HCT116 (cell line): ENCODE measurements at regions not wholly inside any gene's neighbourhood (a gene's known extent, or its start where the extent isn't known, plus 50 kb on each side); places are given as distances from the start of the nearest gene placed in this dataset.

ENCODE experiments used
- CEBPB ChIP-seq: IDR thresholded peaks from 2 replicates; pipeline ENCODE4 v1.6.1; 2012; ENCODE audit warnings: low read depth
- ELF1 ChIP-seq: IDR thresholded peaks from 2 replicates; pipeline ENCODE4 v1.6.1; 2012; ENCODE audit warnings: low read depth, borderline replicate concordance
- EZH2 ChIP-seq: fragments of 200-600 bp; sonication (generic); IDR thresholded peaks from 2 replicates; pipeline ENCODE4 v1.6.1; 2017; ENCODE audit warnings: antibody characterized with exemption, mixed run types
- POLR2A ChIP-seq: IDR thresholded peaks from 2 replicates; pipeline ENCODE4 v1.7.0; 2011; ENCODE audit warnings: borderline replicate concordance; ENCODE audit not compliant: insufficient read depth, insufficient read length; ENCODE audit errors: extremely low read depth
- POLR2AphosphoS5 ChIP-seq: IDR thresholded peaks from 2 replicates; pipeline ENCODE4 v1.6.1; 2011; ENCODE audit warnings: mild to moderate bottlenecking, low read depth, low read length, moderate library complexity
- SIN3A ChIP-seq: IDR thresholded peaks from 2 replicates; pipeline ENCODE4 v1.6.1; 2012; ENCODE audit warnings: low read depth
- SP1 ChIP-seq: IDR thresholded peaks from 2 replicates; pipeline ENCODE4 v1.6.1; 2012; ENCODE audit warnings: low read depth
- YY1 ChIP-seq: IDR thresholded peaks from 2 replicates; pipeline ENCODE4 v1.6.1; 2011; ENCODE audit warnings: low read length, low read depth, moderate library complexity, mild to moderate bottlenecking; ENCODE audit not compliant: insufficient replicate concordance; ENCODE audit errors: extremely low read depth
- TF ChIP-seq, protein P1 (sequence below), 3 experiments: fragments of 200-600 bp in 1 of 3; sonication (generic) in 1 of 3; IDR thresholded peaks in 2 of 3; conservative IDR thresholded peaks in 1 of 3; 2 replicates each; pipeline ENCODE4 v1.5.1; 2012 to 2017; ENCODE audit warnings: low read depth in 2 of 3, low read length in 2 of 3, antibody characterized with exemption in 1 of 3, borderline replicate concordance in 1 of 3, control low read depth in 1 of 3, mild to moderate bottlenecking in 1 of 3, mixed read lengths in 1 of 3, mixed run types in 1 of 3, moderate library complexity in 1 of 3; ENCODE audit not compliant: insufficient read depth in 1 of 3
- TF ChIP-seq, protein P2 (sequence below): IDR thresholded peaks from 2 replicates; pipeline ENCODE4 v1.6.1; 2012
- TF ChIP-seq, protein P3 (sequence below): IDR thresholded peaks from 2 replicates; pipeline ENCODE4 v1.6.1; 2012; ENCODE audit warnings: low read depth
- TF ChIP-seq, protein P4 (sequence below): IDR thresholded peaks from 2 replicates; pipeline ENCODE4 v1.6.1; 2011; ENCODE audit warnings: mild to moderate bottlenecking, low read length, moderate library complexity; ENCODE audit not compliant: insufficient replicate concordance; ENCODE audit errors: extremely low read depth

DNA sequence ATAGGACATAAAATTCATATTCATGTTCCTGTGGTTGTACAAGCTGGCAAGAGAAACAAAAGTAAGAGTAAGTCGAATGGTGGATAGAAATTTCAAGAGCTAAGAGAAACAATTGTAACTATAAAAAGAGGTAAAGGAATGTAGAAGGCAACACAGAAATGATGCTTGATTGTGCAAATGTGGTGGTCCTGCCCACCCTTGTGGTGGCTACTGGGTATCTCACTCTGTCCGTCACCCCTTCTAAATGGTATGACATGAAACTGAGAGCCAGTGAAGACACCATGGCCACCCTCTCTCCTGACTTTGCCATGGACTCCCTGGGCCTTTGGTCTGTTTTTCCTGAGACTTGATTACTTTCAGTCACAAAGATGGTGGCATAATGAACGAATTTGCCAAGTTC is 925.9 kb upstream of the SLITRK6 start:
- no peak for TF ChIP-seq POLR2A
- TF ChIP-seq, protein P1, sequence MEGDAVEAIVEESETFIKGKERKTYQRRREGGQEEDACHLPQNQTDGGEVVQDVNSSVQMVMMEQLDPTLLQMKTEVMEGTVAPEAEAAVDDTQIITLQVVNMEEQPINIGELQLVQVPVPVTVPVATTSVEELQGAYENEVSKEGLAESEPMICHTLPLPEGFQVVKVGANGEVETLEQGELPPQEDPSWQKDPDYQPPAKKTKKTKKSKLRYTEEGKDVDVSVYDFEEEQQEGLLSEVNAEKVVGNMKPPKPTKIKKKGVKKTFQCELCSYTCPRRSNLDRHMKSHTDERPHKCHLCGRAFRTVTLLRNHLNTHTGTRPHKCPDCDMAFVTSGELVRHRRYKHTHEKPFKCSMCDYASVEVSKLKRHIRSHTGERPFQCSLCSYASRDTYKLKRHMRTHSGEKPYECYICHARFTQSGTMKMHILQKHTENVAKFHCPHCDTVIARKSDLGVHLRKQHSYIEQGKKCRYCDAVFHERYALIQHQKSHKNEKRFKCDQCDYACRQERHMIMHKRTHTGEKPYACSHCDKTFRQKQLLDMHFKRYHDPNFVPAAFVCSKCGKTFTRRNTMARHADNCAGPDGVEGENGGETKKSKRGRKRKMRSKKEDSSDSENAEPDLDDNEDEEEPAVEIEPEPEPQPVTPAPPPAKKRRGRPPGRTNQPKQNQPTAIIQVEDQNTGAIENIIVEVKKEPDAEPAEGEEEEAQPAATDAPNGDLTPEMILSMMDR (IDR thresholded peaks at IDR 0.05 in 2 of 3, conservative IDR thresholded peaks at IDR 0.05 in 1 of 3; ENCODE audit: borderline replicate concordance in 1 of 3, insufficient read depth in 1 of 3, low read depth in 2 of 3, low read length in 2 of 3) = peak in 1 of 3 experiments; percentile 20; a peak in 1 of 6 replicates
- TF ChIP-seq, protein P2, sequence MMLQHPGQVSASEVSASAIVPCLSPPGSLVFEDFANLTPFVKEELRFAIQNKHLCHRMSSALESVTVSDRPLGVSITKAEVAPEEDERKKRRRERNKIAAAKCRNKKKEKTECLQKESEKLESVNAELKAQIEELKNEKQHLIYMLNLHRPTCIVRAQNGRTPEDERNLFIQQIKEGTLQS = no peak
- TF ChIP-seq POLR2AphosphoS5 = no peak
- TF ChIP-seq, protein P3, sequence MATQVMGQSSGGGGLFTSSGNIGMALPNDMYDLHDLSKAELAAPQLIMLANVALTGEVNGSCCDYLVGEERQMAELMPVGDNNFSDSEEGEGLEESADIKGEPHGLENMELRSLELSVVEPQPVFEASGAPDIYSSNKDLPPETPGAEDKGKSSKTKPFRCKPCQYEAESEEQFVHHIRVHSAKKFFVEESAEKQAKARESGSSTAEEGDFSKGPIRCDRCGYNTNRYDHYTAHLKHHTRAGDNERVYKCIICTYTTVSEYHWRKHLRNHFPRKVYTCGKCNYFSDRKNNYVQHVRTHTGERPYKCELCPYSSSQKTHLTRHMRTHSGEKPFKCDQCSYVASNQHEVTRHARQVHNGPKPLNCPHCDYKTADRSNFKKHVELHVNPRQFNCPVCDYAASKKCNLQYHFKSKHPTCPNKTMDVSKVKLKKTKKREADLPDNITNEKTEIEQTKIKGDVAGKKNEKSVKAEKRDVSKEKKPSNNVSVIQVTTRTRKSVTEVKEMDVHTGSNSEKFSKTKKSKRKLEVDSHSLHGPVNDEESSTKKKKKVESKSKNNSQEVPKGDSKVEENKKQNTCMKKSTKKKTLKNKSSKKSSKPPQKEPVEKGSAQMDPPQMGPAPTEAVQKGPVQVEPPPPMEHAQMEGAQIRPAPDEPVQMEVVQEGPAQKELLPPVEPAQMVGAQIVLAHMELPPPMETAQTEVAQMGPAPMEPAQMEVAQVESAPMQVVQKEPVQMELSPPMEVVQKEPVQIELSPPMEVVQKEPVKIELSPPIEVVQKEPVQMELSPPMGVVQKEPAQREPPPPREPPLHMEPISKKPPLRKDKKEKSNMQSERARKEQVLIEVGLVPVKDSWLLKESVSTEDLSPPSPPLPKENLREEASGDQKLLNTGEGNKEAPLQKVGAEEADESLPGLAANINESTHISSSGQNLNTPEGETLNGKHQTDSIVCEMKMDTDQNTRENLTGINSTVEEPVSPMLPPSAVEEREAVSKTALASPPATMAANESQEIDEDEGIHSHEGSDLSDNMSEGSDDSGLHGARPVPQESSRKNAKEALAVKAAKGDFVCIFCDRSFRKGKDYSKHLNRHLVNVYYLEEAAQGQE = no peak
- TF ChIP-seq CEBPB = no peak
- TF ChIP-seq YY1 = no peak
- no peak for TF ChIP-seq SP1
- no peak for TF ChIP-seq EZH2
- TF ChIP-seq, protein P4, sequence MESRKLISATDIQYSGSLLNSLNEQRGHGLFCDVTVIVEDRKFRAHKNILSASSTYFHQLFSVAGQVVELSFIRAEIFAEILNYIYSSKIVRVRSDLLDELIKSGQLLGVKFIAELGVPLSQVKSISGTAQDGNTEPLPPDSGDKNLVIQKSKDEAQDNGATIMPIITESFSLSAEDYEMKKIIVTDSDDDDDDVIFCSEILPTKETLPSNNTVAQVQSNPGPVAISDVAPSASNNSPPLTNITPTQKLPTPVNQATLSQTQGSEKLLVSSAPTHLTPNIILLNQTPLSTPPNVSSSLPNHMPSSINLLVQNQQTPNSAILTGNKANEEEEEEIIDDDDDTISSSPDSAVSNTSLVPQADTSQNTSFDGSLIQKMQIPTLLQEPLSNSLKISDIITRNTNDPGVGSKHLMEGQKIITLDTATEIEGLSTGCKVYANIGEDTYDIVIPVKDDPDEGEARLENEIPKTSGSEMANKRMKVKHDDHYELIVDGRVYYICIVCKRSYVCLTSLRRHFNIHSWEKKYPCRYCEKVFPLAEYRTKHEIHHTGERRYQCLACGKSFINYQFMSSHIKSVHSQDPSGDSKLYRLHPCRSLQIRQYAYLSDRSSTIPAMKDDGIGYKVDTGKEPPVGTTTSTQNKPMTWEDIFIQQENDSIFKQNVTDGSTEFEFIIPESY = no peak
- TF ChIP-seq ELF1 = no peak
- no peak for TF ChIP-seq SIN3A
